T follicular helper cell (primary cell): ENCODE measurements at regions not wholly inside any gene's neighbourhood (a gene's known extent, or its start where the extent isn't known, plus 50 kb on each side); places are given as distances from the start of the nearest gene placed in this dataset.
"Not testable (repeated sequence)": the region's sequence is repeated elsewhere in the genome, so short reads cannot be mapped to it uniquely, and the experiment has no call there.

Experiments
- DNase-seq: peaks from one replicate; pipeline ENCODE4 v3.0.0-alpha.2; 2020; ENCODE audit warnings: low read depth

GRCh38 chr18:38174173-38174572, 608.6 kb upstream of the CELF4 start:
- DNase-seq: no peak

GRCh38 chr18:38170845-38171244, 605.2 kb upstream of the CELF4 start:
- no peak for DNase-seq

DNA sequence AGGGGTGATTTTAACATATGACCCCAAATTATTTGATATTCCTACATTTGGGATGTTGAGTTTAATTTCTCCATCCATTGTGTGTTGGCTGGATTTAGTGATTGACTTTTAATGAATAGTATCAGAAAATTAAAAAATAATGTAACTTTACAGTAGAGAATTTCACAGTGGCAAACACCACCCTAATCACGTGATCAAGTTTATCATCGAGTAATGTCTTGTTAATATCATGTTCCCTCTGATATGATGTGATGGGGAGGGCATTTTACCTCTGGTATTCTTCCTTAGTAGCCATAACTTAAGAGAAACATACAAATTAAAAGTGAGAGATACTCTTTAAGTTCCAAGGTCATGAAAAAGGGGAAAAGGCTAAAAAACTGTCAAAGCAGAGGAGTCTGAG, 602.0 kb upstream of the CELF4 start:
- DNase-seq: no peak

GRCh38 chr18:38153116-38153515, 587.5 kb upstream of the CELF4 start:
- DNase-seq: not testable (repeated sequence)

GRCh38 chr18:38116716-38117115, 551.1 kb upstream of the CELF4 start:
- DNase-seq: no peak

DNA sequence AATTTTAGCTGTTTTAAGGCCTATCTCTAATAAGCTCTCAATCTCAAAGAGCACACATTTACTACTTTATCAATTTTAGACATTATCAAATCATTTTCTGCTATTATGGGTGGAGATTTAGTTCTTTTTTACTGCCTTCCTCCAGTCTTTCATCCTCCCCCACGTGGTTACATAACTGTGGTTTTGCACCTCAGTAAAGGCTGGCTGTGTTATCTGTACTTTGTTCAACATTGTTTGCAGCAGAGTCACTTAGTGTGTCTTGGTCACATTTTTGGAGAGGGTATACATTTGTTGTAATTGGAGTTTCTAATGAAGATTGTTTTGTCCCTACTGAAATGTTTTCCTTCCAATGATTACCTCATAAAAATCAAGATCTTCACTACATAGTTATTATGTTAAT, 549.6 kb upstream of the CELF4 start:
- no peak for DNase-seq

GRCh38 chr18:38087538-38087937, 521.9 kb upstream of the CELF4 start:
- no peak for DNase-seq

GRCh38 chr18:38081516-38081915, 515.9 kb upstream of the CELF4 start:
- no peak for DNase-seq

DNA sequence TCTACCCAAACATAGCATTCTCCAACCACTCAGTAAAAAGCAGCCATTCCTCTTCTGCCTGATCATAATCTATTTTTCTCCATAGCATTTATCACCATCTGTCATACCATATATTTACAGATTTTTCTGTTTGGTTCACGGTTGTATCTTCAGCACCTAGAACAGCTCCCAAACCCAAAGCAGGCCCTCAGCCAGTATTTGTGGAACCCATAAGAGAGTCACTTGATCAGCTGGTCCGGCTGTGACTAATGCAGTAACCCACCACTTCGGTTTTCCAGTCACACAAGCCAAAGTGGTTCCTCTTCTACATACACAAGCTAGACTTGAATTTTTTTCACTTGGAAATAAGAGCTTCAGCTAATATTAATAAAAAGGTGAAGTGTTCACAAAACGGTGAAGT, 511.6 kb upstream of the CELF4 start:
- no peak for DNase-seq

DNA sequence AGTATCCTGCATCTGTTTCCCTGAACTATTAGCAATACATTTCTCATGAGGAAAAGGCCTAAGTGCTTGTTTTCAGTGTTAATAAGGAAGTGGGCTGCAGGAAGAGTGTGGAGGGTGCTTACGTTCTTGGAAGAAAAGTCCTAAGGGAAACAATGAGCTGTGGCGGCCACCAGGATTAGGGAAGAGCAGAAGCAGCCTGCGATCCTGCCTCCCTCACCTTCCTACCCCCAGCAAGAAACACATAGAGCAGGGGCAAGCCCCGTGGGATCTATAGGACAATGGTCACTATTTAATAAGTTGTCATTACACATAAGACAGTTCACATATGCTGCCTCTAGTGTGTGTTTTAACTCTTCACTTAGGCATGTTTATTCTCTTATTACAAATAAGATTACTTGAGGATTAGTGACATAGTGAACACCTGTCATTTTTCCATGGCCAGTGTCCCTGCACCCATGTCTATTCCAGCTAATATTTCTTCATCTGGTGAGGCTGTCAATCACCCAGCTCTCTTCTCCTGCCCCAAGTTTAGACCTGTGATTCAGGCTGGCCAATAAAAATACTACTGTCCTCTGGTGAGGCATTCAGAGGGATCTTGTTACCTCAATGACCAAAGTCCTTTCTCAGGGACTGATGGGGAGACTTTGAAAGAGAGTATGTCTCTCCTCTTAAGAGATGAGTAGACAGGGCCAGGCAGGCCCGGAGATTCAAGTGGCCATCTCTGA, 510.9 kb upstream of the CELF4 start:
- DNase-seq: no peak

DNA sequence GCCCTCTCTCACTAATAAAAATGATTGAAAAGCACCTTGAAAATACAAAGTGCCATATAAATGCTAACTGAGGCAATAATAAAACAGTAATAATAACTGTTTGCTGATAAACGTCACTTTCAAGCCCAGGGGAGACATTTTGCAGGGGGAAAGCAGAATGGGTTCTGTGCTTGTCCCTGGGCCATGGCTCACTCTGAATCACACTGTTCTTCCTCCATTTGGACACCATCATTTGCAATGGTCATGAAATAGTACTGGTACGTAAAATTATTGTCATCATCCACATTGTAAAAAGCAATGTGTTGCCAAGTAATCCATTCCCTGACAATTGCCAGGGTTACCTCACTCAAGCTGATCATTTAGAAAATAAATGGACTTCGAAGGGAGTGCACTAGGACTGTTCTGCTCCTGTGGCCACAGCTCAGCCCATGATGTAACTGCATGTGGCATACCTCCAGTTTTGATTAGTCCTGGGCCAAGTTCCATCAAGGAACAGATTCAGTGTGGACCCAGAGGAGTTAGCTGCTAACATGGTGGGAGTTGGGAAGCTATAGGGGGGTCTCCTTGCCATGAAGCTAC, 508.8 kb upstream of the CELF4 start:
- DNase-seq: no peak

DNA sequence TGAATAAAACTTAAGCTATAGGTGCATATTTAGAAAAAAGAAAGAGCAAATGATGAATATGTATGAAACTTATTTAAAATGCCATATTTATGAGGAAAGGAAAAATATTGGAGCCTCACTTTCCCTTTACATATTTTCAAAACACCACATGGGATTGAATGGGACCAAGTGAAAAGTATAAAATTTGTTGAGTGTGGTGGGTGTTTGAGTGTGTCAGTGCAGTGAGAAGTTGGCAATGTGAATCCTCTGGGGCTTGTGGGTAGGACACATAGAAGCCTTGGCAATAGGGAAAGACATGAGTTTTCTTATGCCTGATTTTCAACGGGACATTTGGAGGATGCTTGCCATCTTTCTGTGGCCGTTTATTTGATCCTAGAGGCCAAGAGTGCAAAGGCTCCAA, 502.2 kb upstream of the CELF4 start:
- DNase-seq: no peak

DNA sequence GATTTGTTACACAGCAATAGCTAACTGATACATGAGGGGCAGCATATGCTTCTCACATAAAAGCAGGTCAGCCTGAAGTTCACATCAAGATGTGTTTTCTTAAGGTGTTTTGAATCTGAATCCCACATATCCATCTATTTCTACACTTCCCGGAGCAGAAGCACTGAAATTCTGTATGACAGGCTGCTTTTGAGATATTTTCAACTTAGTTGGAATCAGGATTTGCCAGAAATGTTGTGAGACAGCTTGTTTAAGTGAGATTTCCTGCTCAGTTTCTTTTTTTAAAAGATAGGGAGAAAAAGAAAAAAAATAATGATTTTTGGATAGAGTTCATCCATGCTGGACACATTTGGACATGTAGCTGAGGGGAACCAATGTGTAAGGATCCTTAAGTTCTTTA, 501.5 kb upstream of the CELF4 start:
- DNase-seq: no peak

DNA sequence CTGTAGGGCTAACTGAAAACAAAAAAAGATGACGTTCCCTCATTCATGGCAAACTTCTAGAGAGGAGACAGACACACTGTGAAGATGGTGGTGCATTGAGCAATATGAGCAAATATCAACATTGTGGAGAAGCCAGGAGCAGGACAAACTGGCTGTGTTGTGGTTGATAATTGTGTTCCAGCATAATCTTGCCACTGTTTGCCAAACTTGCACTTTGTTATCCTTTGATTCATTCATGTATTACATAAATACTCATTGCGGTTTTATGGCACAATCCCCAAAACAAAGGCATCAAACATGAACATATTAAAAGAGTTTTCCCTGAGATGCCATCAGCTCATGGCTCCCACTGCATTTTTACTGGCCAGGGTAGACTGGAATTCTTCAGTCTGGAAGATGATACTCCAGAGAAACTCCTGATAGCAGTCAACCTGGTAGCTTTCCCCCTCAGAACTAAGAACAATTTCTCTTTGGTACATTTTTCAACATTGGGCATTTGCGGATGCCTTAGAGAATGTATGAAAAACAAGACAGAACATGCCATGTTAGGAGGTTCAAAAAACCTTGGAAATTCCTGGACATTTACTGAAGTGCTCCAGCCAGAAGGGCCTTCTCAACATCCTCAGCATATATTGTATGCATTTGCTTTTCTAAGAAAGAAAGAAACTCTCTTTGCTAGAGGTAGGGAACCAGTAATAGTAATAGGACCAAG, 487.4 kb upstream of the CELF4 start:
- no peak for DNase-seq

GRCh38 chr18:38047820-38048219, 482.2 kb upstream of the CELF4 start:
- no peak for DNase-seq

- no peak for DNase-seq
Observed at GRCh38 chr18:38046651-38047050, 481.1 kb upstream of the CELF4 start.

GRCh38 chr18:38045845-38046244, 480.2 kb upstream of the CELF4 start:
- DNase-seq: no peak

- DNase-seq: no peak
Observed at GRCh38 chr18:38042211-38042890, 476.8 kb upstream of the CELF4 start.

GRCh38 chr18:38038242-38038641, 472.6 kb upstream of the CELF4 start:
- no peak for DNase-seq

GRCh38 chr18:38035193-38035592, 469.6 kb upstream of the CELF4 start:
- DNase-seq: no peak

GRCh38 chr18:38033282-38033681, 467.7 kb upstream of the CELF4 start:
- DNase-seq: no peak

DNA sequence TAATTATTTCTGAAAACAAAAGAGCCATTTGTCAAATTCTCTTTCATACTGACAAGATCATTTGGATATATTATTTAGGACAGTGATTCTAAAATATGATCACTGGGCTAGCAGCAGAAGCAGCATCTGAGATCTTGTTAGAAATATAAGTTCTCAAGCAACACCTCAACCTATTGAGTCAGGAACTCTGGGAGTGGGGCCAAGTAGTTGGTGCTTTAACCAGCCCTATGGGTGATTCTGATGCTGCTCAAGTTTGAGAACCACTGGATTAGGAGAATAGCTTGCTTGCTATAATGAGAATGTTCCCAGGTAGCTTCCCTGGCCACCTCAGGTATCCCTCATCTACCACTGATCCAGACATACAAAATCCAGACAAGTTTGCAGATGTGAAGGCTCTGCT, 466.9 kb upstream of the CELF4 start:
- DNase-seq: no peak

DNA sequence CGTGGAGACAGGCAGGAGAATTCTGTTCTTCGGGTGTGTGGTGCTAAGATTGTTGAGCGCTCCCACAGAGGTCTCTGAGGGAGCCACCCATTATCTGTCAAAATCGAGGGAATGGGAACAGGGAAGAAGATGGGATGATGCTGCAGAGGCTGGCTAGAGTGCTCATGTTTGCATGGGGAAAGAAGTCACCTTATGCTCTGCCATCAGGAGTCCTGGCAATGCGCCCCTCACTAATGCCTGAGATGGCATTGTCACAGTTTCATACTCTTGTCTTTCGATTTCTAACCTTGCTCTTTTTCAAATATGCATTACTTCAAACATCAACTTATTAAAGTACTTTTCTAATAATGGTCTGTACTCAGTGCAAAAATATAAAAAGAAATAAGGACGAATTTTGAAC, 463.3 kb upstream of the CELF4 start:
- DNase-seq: no peak
